Panc1 (cell line): ENCODE measurements at regions not wholly inside any gene's neighbourhood (a gene's known extent, or its start where the extent isn't known, plus 50 kb on each side); places are given as distances from the start of the nearest gene placed in this dataset.

Experiments used
- ATAC-seq: fragments of 200-7000 bp; cut with Tn5 transposase; 2 replicates; pipeline ENCODE4 v1.9.1; 2020; ENCODE audit warnings: mild to moderate bottlenecking, moderate library complexity
- BruUV-seq: library from RNA; stranded (reverse); fragments of 400-500 nt; replicated peaks from 2 replicates; lab custom pipeline; 2021; lab: Mats Ljungman, UMichigan
- CTCF ChIA-PET: fragments of 300-600 bp; sonication (Branson Sonifier 250); formaldehyde crosslinking; loops from one replicate; lab custom pipeline; 2022; ENCODE audit warnings: antibody characterized with exemption; lab: Charles Lee
- POLR2A ChIA-PET: fragments of 300-600 bp; sonication (Branson Sonifier 250); formaldehyde crosslinking; loops from one replicate; lab custom pipeline; 2022; ENCODE audit warnings: antibody characterized with exemption; lab: Charles Lee
- DNase-seq: peaks from one replicate; pipeline ENCODE4 v3.0.0-alpha.2; 2010; ENCODE audit warnings: low read depth, low spot score
- H3K27ac ChIP-seq: 2 replicates; pipeline ENCODE4 v1.5.1; 2011; ENCODE audit warnings: mild to moderate bottlenecking, low read length, inconsistent platforms
- H3K27me3 ChIP-seq: fragments of 200-500 bp; sonication (Bioruptor generic); 2 replicates; pipeline ENCODE4 v1.6.0; 2014; ENCODE audit warnings: low read length, inconsistent platforms; ENCODE audit not compliant: control insufficient read depth, insufficient read depth
- H3K36me3 ChIP-seq: fragments of 200-500 bp; sonication (Bioruptor generic); 2 replicates; pipeline ENCODE4 v1.5.1; 2014; ENCODE audit warnings: inconsistent platforms, mild to moderate bottlenecking, low read length, moderate library complexity; ENCODE audit not compliant: control insufficient read depth, insufficient read depth
- H3K4me1 ChIP-seq: 2 replicates; pipeline ENCODE4 v1.5.1; 2011; ENCODE audit warnings: inconsistent platforms, mild to moderate bottlenecking, low read length, moderate library complexity; ENCODE audit not compliant: control insufficient read depth, insufficient read depth
- H3K4me3 ChIP-seq, 2 experiments: 2 replicates each; pipeline ENCODE4 v1.5.1; 2011 to 2012; ENCODE audit warnings: low read depth in 2 of 2, low read length in 2 of 2, mild to moderate bottlenecking in 2 of 2, inconsistent platforms in 1 of 2, moderate library complexity in 1 of 2
- H3K9me3 ChIP-seq: fragments of 200-500 bp; sonication (Bioruptor generic); 2 replicates; pipeline ENCODE4 v1.5.1; 2014; ENCODE audit warnings: low read depth, mild to moderate bottlenecking, inconsistent platforms, low read length, moderate library complexity; ENCODE audit not compliant: control insufficient read depth, insufficient read depth
- CTCF ChIP-seq: fragments of 450-650 bp; IDR thresholded peaks from 2 replicates; pipeline ENCODE4 v1.5.1; 2017; ENCODE audit warnings: mild to moderate bottlenecking
- POLR2AphosphoS5 ChIP-seq: IDR thresholded peaks from 2 replicates; pipeline ENCODE4 v1.6.1; 2012; ENCODE audit warnings: mild to moderate bottlenecking, low read depth, low read length, moderate library complexity
- REST ChIP-seq, 2 experiments: IDR thresholded peaks; 2 replicates each; pipeline ENCODE4 v1.6.1; 2011 to 2012; ENCODE audit warnings: low read depth in 2 of 2, control low read depth in 1 of 2, low read length in 1 of 2, mild to moderate bottlenecking in 1 of 2, moderate library complexity in 1 of 2; ENCODE audit not compliant: insufficient read depth in 1 of 2
- SIN3A ChIP-seq: IDR thresholded peaks from 2 replicates; pipeline ENCODE4 v1.6.1; 2012; ENCODE audit warnings: low read depth, mild to moderate bottlenecking, low read length, moderate library complexity, borderline replicate concordance; ENCODE audit not compliant: insufficient read depth
- TCF7L2 ChIP-seq: IDR thresholded peaks from 2 replicates; pipeline ENCODE4 v1.6.1; 2011; ENCODE audit warnings: mild to moderate bottlenecking, low read depth, low read length, inconsistent platforms
- in situ Hi-C: cut with HindIII; loops from 2 replicates; pipeline ENCODE4 v1.10.0; 2016; ENCODE audit warnings: low sequenced_read_pairs, low pct_unique_long_range_greater_than_20kb
- intact Hi-C: fragments of 100-400 bp; cut with micrococcal nuclease; formaldehyde crosslinking; loops from one replicate; pipeline ENCODE4 v1.10.0; 2022; ENCODE audit not compliant: unreplicated experiment

GRCh38 chr21:16071092-16071491 is 341.3 kb downstream of the USP25 start:
- H3K27ac ChIP-seq, result no peak overlapping the region
- no peaks in the 10 kb centered on the region for H3K36me3 ChIP-seq
- DNase-seq, result no peak
- H3K27me3 ChIP-seq, result no peaks in the 10 kb centered on the region
- no peaks in the 10 kb centered on the region for H3K4me1 ChIP-seq
- BruUV-seq, result no TSS peak
- ATAC-seq, result no peak
- H3K4me3 ChIP-seq, result peak overlapping the region in 1 of 2 experiments; percentile 14; a peak in 2 of 4 replicates
- TF ChIP-seq REST (IDR thresholded peaks at IDR 0.05; ENCODE audit: insufficient read depth in 1 of 2, low read depth in 2 of 2, low read length in 1 of 2), result no peak
- TF ChIP-seq POLR2AphosphoS5, result no peak
- TF ChIP-seq TCF7L2, result no peak
- TF ChIP-seq SIN3A, result no peak
- TF ChIP-seq CTCF, result no peak
- ChIA-PET POLR2A (no interaction called here), CTCF (no interaction called here)
- no peaks in the 10 kb centered on the region for H3K9me3 ChIP-seq
- in situ Hi-C loops (no loop called here), intact Hi-C loops (no loop called here)

- no peak for TF ChIP-seq SIN3A
- TF ChIP-seq TCF7L2, result no peak
- TF ChIP-seq CTCF, result no peak
- TF ChIP-seq REST (IDR thresholded peaks at IDR 0.05; ENCODE audit: insufficient read depth in 1 of 2, low read depth in 2 of 2, low read length in 1 of 2), result no peak
- no peak for TF ChIP-seq POLR2AphosphoS5
- in situ Hi-C loops, result no loop called here
- ChIA-PET POLR2A (no interaction called here), CTCF (no interaction called here)
- no peaks in the 10 kb centered on the region for H3K36me3 ChIP-seq
- intact Hi-C loops, result no loop called here
- H3K27me3 ChIP-seq, result no peaks in the 10 kb centered on the region
- ATAC-seq (no peak), DNase-seq (no peak)
- BruUV-seq, result no TSS peak
- H3K4me3 ChIP-seq, result no peak overlapping the region
- no peaks in the 10 kb centered on the region for H3K4me1 ChIP-seq
- no peak overlapping the region for H3K27ac ChIP-seq
- no peaks in the 10 kb centered on the region for H3K9me3 ChIP-seq
Observed at GRCh38 chr21:16071761-16072160, 342.0 kb downstream of the USP25 start.
